ENCODE measurements at regions not wholly inside any gene's neighbourhood (a gene's known extent, or its start where the extent isn't known, plus 50 kb on each side); places are given as distances from the start of the nearest gene placed in this dataset.

- no peak for TF ChIP-seq EZH2phosphoT487 (IDR thresholded peaks at IDR 0.05; ENCODE audit: borderline replicate concordance)
- no peak for TF ChIP-seq CTCF (IDR thresholded peaks at IDR 0.05 in 2 of 3, conservative IDR thresholded peaks at IDR 0.05 in 1 of 3; ENCODE audit: borderline replicate concordance in 1 of 3, insufficient read depth in 1 of 3, low read depth in 2 of 3, low read length in 2 of 3)
- no peak for TF ChIP-seq TCF7L2 (IDR thresholded peaks at IDR 0.05; ENCODE audit: borderline replicate concordance, extremely low read depth, insufficient read depth, insufficient read length)
- TF ChIP-seq POLR2AphosphoS5 (IDR thresholded peaks at IDR 0.05; ENCODE audit: low read depth, low read length): no peak
- TF ChIP-seq, protein P1, sequence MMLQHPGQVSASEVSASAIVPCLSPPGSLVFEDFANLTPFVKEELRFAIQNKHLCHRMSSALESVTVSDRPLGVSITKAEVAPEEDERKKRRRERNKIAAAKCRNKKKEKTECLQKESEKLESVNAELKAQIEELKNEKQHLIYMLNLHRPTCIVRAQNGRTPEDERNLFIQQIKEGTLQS (IDR thresholded peaks at IDR 0.05): no peak
- TF ChIP-seq EZH2 (IDR thresholded peaks at IDR 0.05): no peak
- TF ChIP-seq JUND (IDR thresholded peaks at IDR 0.05): no peak
- no peak for TF ChIP-seq SP1 (IDR thresholded peaks at IDR 0.05; ENCODE audit: low read depth)
- no peak for TF ChIP-seq POLR2A (IDR thresholded peaks at IDR 0.05; ENCODE audit: borderline replicate concordance, extremely low read depth, insufficient read depth, insufficient read length)
- TF ChIP-seq YY1 (IDR thresholded peaks at IDR 0.05; ENCODE audit: extremely low read depth, insufficient replicate concordance, low read depth, low read length): no peak
- TF ChIP-seq, protein P2, sequence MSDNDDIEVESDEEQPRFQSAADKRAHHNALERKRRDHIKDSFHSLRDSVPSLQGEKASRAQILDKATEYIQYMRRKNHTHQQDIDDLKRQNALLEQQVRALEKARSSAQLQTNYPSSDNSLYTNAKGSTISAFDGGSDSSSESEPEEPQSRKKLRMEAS (IDR thresholded peaks at IDR 0.05): no peak
- no peak for TF ChIP-seq CBX3 (IDR thresholded peaks at IDR 0.05; ENCODE audit: low read depth)
- TF ChIP-seq FOSL1 (IDR thresholded peaks at IDR 0.05; ENCODE audit: low read depth): no peak
- no peak for TF ChIP-seq RAD21 (IDR thresholded peaks at IDR 0.05; ENCODE audit: low read depth)
Measured at GRCh38 chr6:81300961-81301360, 451.5 kb downstream of the TENT5A start.
